DND-41 (cell line): ENCODE measurements at regions not wholly inside any gene's neighbourhood (a gene's known extent, or its start where the extent isn't known, plus 50 kb on each side); places are given as distances from the start of the nearest gene placed in this dataset.

Experiments used
- ATAC-seq: fragments of 200-7000 bp; cut with Tn5 transposase; 3 replicates; pipeline ENCODE4 v1.9.1; 2021; ENCODE audit warnings: low read depth; ENCODE audit not compliant: insufficient read depth
- DNase-seq: peaks from one replicate; pipeline ENCODE4 v3.0.0-alpha.2; 2020
- H2AFZ ChIP-seq: 2 replicates; pipeline ENCODE4 v1.6.0; 2012; ENCODE audit warnings: low read depth, low read length
- H3K27ac ChIP-seq: 2 replicates; pipeline ENCODE4 v1.5.1; 2012; ENCODE audit warnings: low read length, inconsistent platforms
- H3K27me3 ChIP-seq: fragments of 200-600 bp; sonication (generic); 2 replicates; pipeline ENCODE4 v1.6.0; 2012; ENCODE audit warnings: low read length, mild to moderate bottlenecking, inconsistent platforms; ENCODE audit not compliant: insufficient read depth, poor library complexity
- H3K36me3 ChIP-seq: 2 replicates; pipeline ENCODE4 v1.5.1; 2012; ENCODE audit warnings: low read length, inconsistent platforms; ENCODE audit not compliant: insufficient read depth
- H3K4me1 ChIP-seq: 2 replicates; pipeline ENCODE4 v1.5.1; 2012; ENCODE audit warnings: mild to moderate bottlenecking, low read length; ENCODE audit not compliant: insufficient read depth
- H3K4me2 ChIP-seq: 2 replicates; pipeline ENCODE4 v1.6.0; 2012; ENCODE audit warnings: mild to moderate bottlenecking, moderate library complexity, low read length, inconsistent platforms; ENCODE audit not compliant: insufficient read depth
- H3K4me3 ChIP-seq, 2 experiments: fragments of 200-600 bp in 1 of 2; shearing (Covaris generic) in 1 of 2; 2 replicates each; pipeline ENCODE4 v1.5.1; 2012 to 2016; ENCODE audit warnings: inconsistent platforms in 2 of 2, low read length in 2 of 2, mild to moderate bottlenecking in 2 of 2, low read depth in 1 of 2, moderate library complexity in 1 of 2
- H3K79me2 ChIP-seq: 2 replicates; pipeline ENCODE4 v1.6.0; 2012; ENCODE audit warnings: low read length, inconsistent platforms; ENCODE audit not compliant: insufficient read depth
- H3K9ac ChIP-seq: 2 replicates; pipeline ENCODE4 v1.6.0; 2012; ENCODE audit warnings: low read depth, mild to moderate bottlenecking, inconsistent platforms, low read length, moderate library complexity
- H3K9me3 ChIP-seq: 2 replicates; pipeline ENCODE4 v1.5.1; 2012; ENCODE audit warnings: low read length, moderate library complexity, mild to moderate bottlenecking, inconsistent platforms; ENCODE audit not compliant: insufficient read depth, severe bottlenecking
- H4K20me1 ChIP-seq: 2 replicates; pipeline ENCODE4 v1.6.0; 2012; ENCODE audit warnings: low read length; ENCODE audit not compliant: insufficient read depth
- CTCF ChIP-seq: IDR thresholded peaks from 2 replicates; pipeline ENCODE4 v1.5.1; 2012; ENCODE audit warnings: borderline replicate concordance, low read length, moderate library complexity, mild to moderate bottlenecking; ENCODE audit not compliant: poor library complexity, severe bottlenecking; ENCODE audit errors: extremely low read depth
- EZH2 ChIP-seq: IDR thresholded peaks from 3 replicates; pipeline ENCODE4 v1.6.1; 2012; ENCODE audit warnings: borderline replicate concordance, low read depth, mild to moderate bottlenecking, moderate library complexity, low read length, inconsistent platforms; ENCODE audit not compliant: severe bottlenecking

DNA sequence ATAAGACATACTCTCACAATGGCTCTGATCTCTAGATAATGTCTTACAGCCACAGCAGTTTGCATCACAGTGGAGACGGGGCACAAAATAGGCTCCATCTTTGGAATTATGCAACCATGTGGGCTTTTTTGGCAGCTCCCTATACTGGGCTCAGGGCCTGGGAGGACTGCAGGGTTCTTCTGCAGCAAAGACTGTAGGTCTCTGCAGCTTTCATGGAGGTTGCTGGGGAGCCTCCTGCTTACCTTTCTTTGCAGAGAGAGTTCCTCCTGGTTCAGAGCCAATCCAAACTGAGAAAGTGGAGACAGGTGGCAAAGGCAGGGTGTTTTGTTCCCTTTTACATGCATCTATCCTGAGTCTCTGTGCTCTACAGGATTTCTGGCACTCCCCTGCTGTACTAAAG, 558.0 kb downstream of the TLR4 start:
- Histone ChIP-seq H3K36me3 (no peaks in the 10 kb centered on the region), H3K9me3 (no peaks in the 10 kb centered on the region), H2AFZ (no peak overlapping the region), H3K9ac (no peak overlapping the region), H3K27me3 (no peaks in the 10 kb centered on the region), H4K20me1 (no peaks in the 10 kb centered on the region), H3K4me3 (no peak overlapping the region), H3K4me1 (no peaks in the 10 kb centered on the region), H3K4me2 (no peak overlapping the region), H3K79me2 (no peaks in the 10 kb centered on the region), H3K27ac (no peak overlapping the region)
- ATAC-seq (no peak), DNase-seq (no peak)
- TF ChIP-seq CTCF (no peak), EZH2 (no peak)

DNA sequence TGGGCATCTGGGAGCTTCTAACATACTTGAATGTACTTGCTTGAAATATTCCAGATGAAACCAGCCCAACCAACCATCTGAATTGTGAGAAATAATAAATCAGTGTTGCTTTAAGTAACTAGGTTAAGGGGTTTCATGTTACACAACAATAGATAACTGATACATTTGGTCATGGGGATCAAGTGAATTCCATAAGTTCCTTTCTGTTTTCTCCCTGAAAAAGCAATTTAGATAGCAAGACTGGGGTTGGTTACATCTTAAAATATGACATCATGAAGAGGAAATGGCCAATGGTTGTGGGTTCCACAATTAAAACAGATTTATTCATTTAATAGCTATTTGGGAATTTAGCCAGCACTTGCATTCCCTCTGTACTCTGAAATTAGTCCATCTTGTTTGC, 559.7 kb downstream of the TLR4 start:
- H3K36me3 ChIP-seq: no peaks in the 10 kb centered on the region
- TF ChIP-seq CTCF (no peak), EZH2 (no peak)
- DNase-seq (no peak), ATAC-seq (no peak)
- no peak overlapping the region for H3K9ac ChIP-seq
- no peaks in the 10 kb centered on the region for H4K20me1 ChIP-seq
- no peaks in the 10 kb centered on the region for H3K9me3 ChIP-seq
- no peak overlapping the region for H3K4me2 ChIP-seq
- H2AFZ ChIP-seq: no peak overlapping the region
- H3K4me3 ChIP-seq: no peak overlapping the region
- no peaks in the 10 kb centered on the region for H3K79me2 ChIP-seq
- H3K27me3 ChIP-seq: no peaks in the 10 kb centered on the region
- H3K27ac ChIP-seq: no peak overlapping the region
- H3K4me1 ChIP-seq: no peaks in the 10 kb centered on the region

DNA sequence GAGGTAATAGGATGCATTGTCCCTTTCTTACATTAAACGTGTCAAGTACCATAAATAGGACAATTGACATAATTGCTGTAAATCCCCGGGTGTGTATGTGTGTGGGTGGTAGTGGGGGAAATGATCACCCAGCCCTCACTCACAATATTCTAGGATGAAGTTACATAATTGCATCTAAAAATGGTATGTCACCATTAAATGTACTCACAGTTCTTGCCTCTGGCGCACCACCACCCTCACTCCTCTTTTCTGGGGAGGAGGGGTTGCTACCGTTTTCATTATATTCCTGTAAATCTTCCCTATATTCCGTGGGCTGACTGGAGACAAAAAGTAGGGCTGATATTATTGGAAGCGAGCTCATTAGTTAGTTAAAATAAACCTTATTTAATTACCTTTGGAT, 563.8 kb downstream of the TLR4 start:
- H3K79me2 ChIP-seq: no peaks in the 10 kb centered on the region
- no peaks in the 10 kb centered on the region for H3K36me3 ChIP-seq
- H3K4me1 ChIP-seq: no peaks in the 10 kb centered on the region
- ATAC-seq (no peak), DNase-seq (no peak)
- H3K4me2 ChIP-seq: no peak overlapping the region
- H3K27ac ChIP-seq: no peak overlapping the region
- no peaks in the 10 kb centered on the region for H4K20me1 ChIP-seq
- H3K9ac ChIP-seq: no peak overlapping the region
- no peaks in the 10 kb centered on the region for H3K27me3 ChIP-seq
- no peak overlapping the region for H2AFZ ChIP-seq
- TF ChIP-seq CTCF: no peak
- no peak for TF ChIP-seq EZH2
- H3K9me3 ChIP-seq: no peaks in the 10 kb centered on the region
- no peak overlapping the region for H3K4me3 ChIP-seq

DNA sequence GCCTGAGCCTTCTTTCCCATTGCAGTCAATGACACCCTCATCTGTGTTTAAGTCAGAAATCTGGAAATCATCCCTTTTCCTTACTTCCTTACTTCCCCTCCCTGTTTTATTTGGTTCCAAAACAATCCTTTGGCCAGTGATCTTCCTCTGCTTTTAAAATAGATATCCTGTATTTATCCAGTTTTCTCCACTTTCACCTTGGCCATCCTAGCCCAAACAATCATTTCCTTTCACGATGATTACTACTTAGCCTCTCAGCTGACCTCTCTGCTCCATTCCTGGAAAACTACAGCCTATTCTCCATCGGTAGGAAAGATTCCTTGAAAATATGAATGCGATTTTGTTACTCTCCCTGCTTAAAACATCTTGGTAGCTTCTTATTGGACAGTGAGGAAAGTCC, 565.4 kb downstream of the TLR4 start:
- no peaks in the 10 kb centered on the region for H3K27me3 ChIP-seq

More for the DNA sequence above, 565.4 kb downstream of the TLR4 start:
- DNase-seq (no peak), ATAC-seq (no peak)
- H3K9ac ChIP-seq: no peak overlapping the region
- H2AFZ ChIP-seq: no peak overlapping the region
- no peak overlapping the region for H3K4me2 ChIP-seq
- no peak for TF ChIP-seq EZH2
- no peak for TF ChIP-seq CTCF
- H3K4me3 ChIP-seq: no peak overlapping the region
- H3K27ac ChIP-seq: no peak overlapping the region
- H3K4me1 ChIP-seq: no peaks in the 10 kb centered on the region
- H3K79me2 ChIP-seq: no peaks in the 10 kb centered on the region
- H3K36me3 ChIP-seq: no peaks in the 10 kb centered on the region
- no peaks in the 10 kb centered on the region for H4K20me1 ChIP-seq
- H3K9me3 ChIP-seq: no peaks in the 10 kb centered on the region
